DND-41 (cell line): ENCODE measurements at regions not wholly inside any gene's neighbourhood (a gene's known extent, or its start where the extent isn't known, plus 50 kb on each side); places are given as distances from the start of the nearest gene placed in this dataset.

ENCODE experiments used
- ATAC-seq: fragments of 200-7000 bp; cut with Tn5 transposase; 3 replicates; pipeline ENCODE4 v1.9.1; 2021; ENCODE audit warnings: low read depth; ENCODE audit not compliant: insufficient read depth
- DNase-seq: peaks from one replicate; pipeline ENCODE4 v3.0.0-alpha.2; 2020
- H2AFZ ChIP-seq: 2 replicates; pipeline ENCODE4 v1.6.0; 2012; ENCODE audit warnings: low read depth, low read length
- H3K27ac ChIP-seq: 2 replicates; pipeline ENCODE4 v1.5.1; 2012; ENCODE audit warnings: low read length, inconsistent platforms
- H3K27me3 ChIP-seq: fragments of 200-600 bp; sonication (generic); 2 replicates; pipeline ENCODE4 v1.6.0; 2012; ENCODE audit warnings: low read length, mild to moderate bottlenecking, inconsistent platforms; ENCODE audit not compliant: insufficient read depth, poor library complexity
- H3K36me3 ChIP-seq: 2 replicates; pipeline ENCODE4 v1.5.1; 2012; ENCODE audit warnings: low read length, inconsistent platforms; ENCODE audit not compliant: insufficient read depth
- H3K4me1 ChIP-seq: 2 replicates; pipeline ENCODE4 v1.5.1; 2012; ENCODE audit warnings: mild to moderate bottlenecking, low read length; ENCODE audit not compliant: insufficient read depth
- H3K4me2 ChIP-seq: 2 replicates; pipeline ENCODE4 v1.6.0; 2012; ENCODE audit warnings: mild to moderate bottlenecking, moderate library complexity, low read length, inconsistent platforms; ENCODE audit not compliant: insufficient read depth
- H3K4me3 ChIP-seq, 2 experiments: fragments of 200-600 bp in 1 of 2; shearing (Covaris generic) in 1 of 2; 2 replicates each; pipeline ENCODE4 v1.5.1; 2012 to 2016; ENCODE audit warnings: inconsistent platforms in 2 of 2, low read length in 2 of 2, mild to moderate bottlenecking in 2 of 2, low read depth in 1 of 2, moderate library complexity in 1 of 2
- H3K79me2 ChIP-seq: 2 replicates; pipeline ENCODE4 v1.6.0; 2012; ENCODE audit warnings: low read length, inconsistent platforms; ENCODE audit not compliant: insufficient read depth
- H3K9ac ChIP-seq: 2 replicates; pipeline ENCODE4 v1.6.0; 2012; ENCODE audit warnings: low read depth, mild to moderate bottlenecking, inconsistent platforms, low read length, moderate library complexity
- H3K9me3 ChIP-seq: 2 replicates; pipeline ENCODE4 v1.5.1; 2012; ENCODE audit warnings: low read length, moderate library complexity, mild to moderate bottlenecking, inconsistent platforms; ENCODE audit not compliant: insufficient read depth, severe bottlenecking
- H4K20me1 ChIP-seq: 2 replicates; pipeline ENCODE4 v1.6.0; 2012; ENCODE audit warnings: low read length; ENCODE audit not compliant: insufficient read depth
- CTCF ChIP-seq: IDR thresholded peaks from 2 replicates; pipeline ENCODE4 v1.5.1; 2012; ENCODE audit warnings: borderline replicate concordance, low read length, moderate library complexity, mild to moderate bottlenecking; ENCODE audit not compliant: poor library complexity, severe bottlenecking; ENCODE audit errors: extremely low read depth
- EZH2 ChIP-seq: IDR thresholded peaks from 3 replicates; pipeline ENCODE4 v1.6.1; 2012; ENCODE audit warnings: borderline replicate concordance, low read depth, mild to moderate bottlenecking, moderate library complexity, low read length, inconsistent platforms; ENCODE audit not compliant: severe bottlenecking

GRCh38 chr5:105931881-105932421 is 1738.8 kb downstream of the EFNA5 start:
- ATAC-seq (no peak), DNase-seq (no peak)
- Histone ChIP-seq H3K4me3 (no peak overlapping the region), H3K9ac (no peak overlapping the region), H3K4me2 (no peak overlapping the region), H4K20me1 (no peaks in the 10 kb centered on the region), H3K9me3 (no peaks in the 10 kb centered on the region), H2AFZ (no peak overlapping the region), H3K79me2 (no peaks in the 10 kb centered on the region), H3K36me3 (no peaks in the 10 kb centered on the region), H3K27me3 (no peaks in the 10 kb centered on the region), H3K4me1 (no peaks in the 10 kb centered on the region), H3K27ac (no peak overlapping the region)
- TF ChIP-seq CTCF, result no peak
- no peak for TF ChIP-seq EZH2

GRCh38 chr5:105929858-105930257 is 1740.9 kb downstream of the EFNA5 start:
- H3K9ac ChIP-seq, result no peak overlapping the region
- no peaks in the 10 kb centered on the region for H3K27me3 ChIP-seq
- H3K4me1 ChIP-seq, result no peaks in the 10 kb centered on the region
- no peak overlapping the region for H3K27ac ChIP-seq
- H2AFZ ChIP-seq, result no peak overlapping the region
- H3K4me3 ChIP-seq, result no peak overlapping the region
- H3K9me3 ChIP-seq, result no peaks in the 10 kb centered on the region
- H3K36me3 ChIP-seq, result no peaks in the 10 kb centered on the region
- H4K20me1 ChIP-seq, result no peaks in the 10 kb centered on the region
- no peak overlapping the region for H3K4me2 ChIP-seq
- ATAC-seq (no peak), DNase-seq (no peak)
- no peaks in the 10 kb centered on the region for H3K79me2 ChIP-seq
- no peak for TF ChIP-seq EZH2
- no peak for TF ChIP-seq CTCF

- no peak for ATAC-seq
- H3K9me3 ChIP-seq, result no peaks in the 10 kb centered on the region
- DNase-seq, result no peak
Measured at GRCh38 chr5:105924366-105924765, 1746.4 kb downstream of the EFNA5 start.

More at GRCh38 chr5:105924366-105924765, 1746.4 kb downstream of the EFNA5 start:
- Histone ChIP-seq H2AFZ (no peak overlapping the region), H3K36me3 (no peaks in the 10 kb centered on the region), H3K79me2 (no peaks in the 10 kb centered on the region), H3K4me2 (no peak overlapping the region), H3K4me1 (no peaks in the 10 kb centered on the region), H3K9ac (no peak overlapping the region), H4K20me1 (no peaks in the 10 kb centered on the region), H3K27me3 (no peaks in the 10 kb centered on the region), H3K27ac (no peak overlapping the region), H3K4me3 (no peak overlapping the region)
- no peak for TF ChIP-seq EZH2
- TF ChIP-seq CTCF, result no peak
